ES-I3 (cell line): ENCODE measurements at regions not wholly inside any gene's neighbourhood (a gene's known extent, or its start where the extent isn't known, plus 50 kb on each side); places are given as distances from the start of the nearest gene placed in this dataset.
"Not testable (repeated sequence)": the region's sequence is repeated elsewhere in the genome, so short reads cannot be mapped to it uniquely, and the experiment has no call there.

Experiments
- H3K36me3 ChIP-seq: 2 replicates; pipeline ENCODE4 v1.6.1; 2013; ENCODE audit warnings: mild to moderate bottlenecking, low read length, control low read depth, moderate library complexity; ENCODE audit not compliant: insufficient read depth
- H3K4me1 ChIP-seq: 2 replicates; pipeline ENCODE4 v1.6.1; 2013; ENCODE audit warnings: mild to moderate bottlenecking, control low read depth, low read length; ENCODE audit not compliant: insufficient read depth
- H3K9ac ChIP-seq: 2 replicates; pipeline ENCODE4 v1.6.1; 2013; ENCODE audit warnings: low read depth, mild to moderate bottlenecking, low read length, moderate library complexity
- H3K9me3 ChIP-seq: 2 replicates; pipeline ENCODE4 v1.6.1; 2013; ENCODE audit warnings: mild to moderate bottlenecking, low read length, moderate library complexity; ENCODE audit not compliant: control insufficient read depth, insufficient read depth

- peaks cover 5% of the 10 kb centered on the region; the same call in 1 of the 2 replicates for H3K9me3 ChIP-seq
- no peak overlapping the region for H3K9ac ChIP-seq
- H3K4me1 ChIP-seq = no peaks in the 10 kb centered on the region
- H3K36me3 ChIP-seq = no peaks in the 10 kb centered on the region
Observed at GRCh38 chr15:62254137-62254934, 89.3 kb upstream of the C2CD4B start.

DNA sequence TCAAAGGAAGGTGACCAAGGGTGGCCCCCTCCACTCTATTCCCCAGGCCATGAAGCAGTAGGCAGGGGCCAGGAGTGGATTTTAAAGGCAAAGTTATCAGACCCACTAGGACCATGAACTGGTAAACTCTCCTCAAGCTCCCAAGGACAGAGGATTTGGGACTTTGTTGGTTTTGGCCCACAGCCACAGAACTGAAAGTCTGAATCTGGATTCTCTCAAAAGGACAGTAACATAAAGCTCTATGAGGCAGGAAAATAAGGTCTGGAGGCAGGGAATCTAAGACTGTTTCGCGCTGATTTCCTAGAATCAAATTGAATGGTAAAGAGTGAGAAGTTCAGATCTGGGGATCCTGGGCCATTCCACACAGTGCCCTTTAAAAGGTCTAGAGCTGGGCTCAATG, 91.3 kb upstream of the C2CD4B start:
- not testable (repeated sequence) for H3K36me3 ChIP-seq, H3K4me1 ChIP-seq, H3K9ac ChIP-seq
- peaks cover 13% of the 10 kb centered on the region; the same call in 1 of the 2 replicates for H3K9me3 ChIP-seq

GRCh38 chr15:62257996-62258521, 93.0 kb upstream of the C2CD4B start:
- Histone ChIP-seq H3K36me3 (no peaks in the 10 kb centered on the region; the same call in 1 of the 2 replicates), H3K9me3 (peaks cover 22% of the 10 kb centered on the region), H3K9ac (no peak overlapping the region), H3K4me1 (no peaks in the 10 kb centered on the region)

- Histone ChIP-seq H3K9me3 (peaks cover 32% of the 10 kb centered on the region), H3K9ac (no peak overlapping the region), H3K4me1 (no peaks in the 10 kb centered on the region), H3K36me3 (no peaks in the 10 kb centered on the region; the same call in 1 of the 2 replicates)
Observed at GRCh38 chr15:62262305-62262941, 97.3 kb upstream of the C2CD4B start.

GRCh38 chr15:62264196-62264595, 99.1 kb upstream of the C2CD4B start:
- Histone ChIP-seq H3K4me1 (no peaks in the 10 kb centered on the region), H3K9ac (no peak overlapping the region), H3K9me3 (peaks cover 33% of the 10 kb centered on the region), H3K36me3 (no peaks in the 10 kb centered on the region; the same call in 1 of the 2 replicates)

GRCh38 chr15:62269504-62269903, 104.4 kb upstream of the C2CD4B start:
- Histone ChIP-seq H3K36me3 (no peaks in the 10 kb centered on the region), H3K4me1 (no peaks in the 10 kb centered on the region), H3K9me3 (peaks cover 16% of the 10 kb centered on the region)

DNA sequence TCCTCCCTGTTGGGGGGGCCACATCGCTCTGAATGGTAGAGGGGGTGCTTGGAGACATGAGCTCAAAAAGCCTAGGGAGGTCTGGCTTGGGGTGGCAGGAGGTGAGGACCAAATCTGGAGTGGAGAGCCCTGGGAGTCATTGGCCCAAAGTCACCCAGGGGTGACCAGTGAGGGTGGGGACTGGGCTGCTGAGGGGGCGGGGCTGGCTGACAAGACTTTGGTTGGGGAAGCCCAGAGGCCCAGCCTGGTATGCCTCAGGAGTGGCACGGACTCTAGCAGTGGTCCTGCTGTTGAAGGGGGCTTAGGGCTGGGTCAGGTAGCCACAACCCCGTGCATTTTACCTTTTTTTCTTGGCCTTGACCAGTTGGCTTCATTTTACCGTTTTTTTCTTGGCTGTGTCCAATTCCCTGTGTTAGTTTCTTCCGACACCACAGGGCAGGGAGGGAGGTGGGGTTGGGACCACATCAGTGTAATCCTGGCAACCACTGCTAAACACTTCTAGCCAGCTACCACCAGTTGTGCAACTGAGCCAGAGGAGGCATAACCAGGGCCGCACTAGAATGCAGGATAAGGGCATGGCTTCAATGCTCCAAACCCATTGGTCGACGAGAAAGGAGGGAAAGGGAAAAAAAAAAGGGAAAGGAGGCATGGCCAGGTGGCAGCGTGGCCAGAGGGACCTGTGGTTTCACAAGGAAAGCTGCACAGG, 105.3 kb upstream of the C2CD4B start:
- Histone ChIP-seq H3K36me3 (no peaks in the 10 kb centered on the region), H3K9me3 (peaks cover 16% of the 10 kb centered on the region), H3K4me1 (no peaks in the 10 kb centered on the region), H3K9ac (no peak overlapping the region)

More at GRCh38 chr15:62269504-62269903, 104.4 kb upstream of the C2CD4B start:
- no peak overlapping the region for H3K9ac ChIP-seq

DNA sequence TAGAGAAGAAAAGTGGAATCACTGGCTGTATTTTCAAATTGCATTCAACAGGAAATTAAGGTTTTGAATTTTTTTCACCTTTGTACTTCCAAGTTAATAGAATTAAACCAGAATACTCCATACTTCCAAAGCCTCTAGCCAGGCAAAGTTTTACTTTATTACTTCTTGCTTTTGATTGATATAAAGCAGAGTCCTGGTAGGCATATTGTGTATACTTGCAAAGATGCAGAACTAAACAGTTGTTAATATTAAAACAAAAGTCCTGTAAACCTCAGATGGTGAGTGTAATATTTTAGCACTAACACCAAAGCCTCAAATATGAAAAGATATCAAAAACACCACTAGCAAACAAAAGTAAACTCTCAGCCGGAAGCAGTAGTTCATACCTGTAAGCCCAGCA, 107.2 kb upstream of the C2CD4B start:
- Histone ChIP-seq H3K4me1 (no peaks in the 10 kb centered on the region), H3K36me3 (no peaks in the 10 kb centered on the region), H3K9ac (no peak overlapping the region), H3K9me3 (peaks cover 16% of the 10 kb centered on the region)

- H3K4me1 ChIP-seq = no peaks in the 10 kb centered on the region
- H3K36me3 ChIP-seq = no peaks in the 10 kb centered on the region
- H3K9ac ChIP-seq = no peak overlapping the region
- H3K9me3 ChIP-seq = peaks cover 3% of the 10 kb centered on the region
Observed at GRCh38 chr15:62275831-62276230, 110.7 kb upstream of the C2CD4B start.

DNA sequence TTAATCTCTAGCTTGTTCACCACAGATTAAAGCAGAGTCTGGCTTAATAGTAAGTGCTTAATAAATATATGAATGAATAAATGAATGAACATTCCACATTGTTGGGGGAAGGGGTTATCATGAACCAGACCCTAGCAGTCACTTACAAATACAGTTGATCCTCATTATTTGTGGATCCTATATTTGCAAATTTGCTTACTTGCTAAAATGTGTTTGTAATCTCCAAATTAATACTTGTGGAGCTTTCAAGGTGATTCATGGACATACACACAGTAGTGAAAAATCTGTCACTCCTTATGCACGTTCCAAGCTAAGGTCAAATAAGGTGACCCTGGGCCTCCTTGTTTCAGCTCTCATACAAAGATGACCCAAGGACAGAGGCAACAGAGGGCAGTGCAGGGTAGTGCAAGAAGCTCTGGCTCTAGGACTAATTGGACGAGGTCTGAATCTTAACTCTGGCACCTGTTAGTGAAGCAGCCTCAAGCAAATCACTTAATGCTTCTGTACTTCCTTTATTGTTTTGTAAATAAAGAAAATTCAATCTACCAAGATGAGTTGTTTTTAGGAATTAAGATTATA, 112.8 kb upstream of the C2CD4B start:
- no peaks in the 10 kb centered on the region for H3K36me3 ChIP-seq
- H3K9ac ChIP-seq = no peak overlapping the region
- no peaks in the 10 kb centered on the region for H3K4me1 ChIP-seq
- H3K9me3 ChIP-seq = peaks cover 3% of the 10 kb centered on the region

DNA sequence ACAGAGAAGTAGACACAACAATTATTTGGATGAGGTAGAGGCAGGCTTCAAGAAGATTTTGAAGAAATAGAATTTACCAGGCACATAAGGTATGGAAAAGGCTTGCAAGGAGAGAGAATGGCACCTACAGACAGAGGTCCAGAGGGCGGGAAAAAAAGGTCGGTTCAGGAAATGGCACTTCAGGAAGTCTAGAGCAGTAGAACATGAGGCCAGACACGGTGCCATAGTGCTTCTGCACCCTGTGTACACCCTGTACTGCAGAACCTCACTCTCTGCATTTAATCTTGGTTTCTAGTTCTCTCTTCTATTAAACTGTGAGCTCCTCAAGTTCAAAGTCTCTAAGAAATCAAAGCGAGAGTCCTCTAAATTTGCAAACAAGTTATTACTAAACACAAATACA, 113.4 kb upstream of the C2CD4B start:
- peaks cover 3% of the 10 kb centered on the region for H3K9me3 ChIP-seq
- no peaks in the 10 kb centered on the region for H3K36me3 ChIP-seq
- no peak overlapping the region for H3K9ac ChIP-seq
- H3K4me1 ChIP-seq = no peaks in the 10 kb centered on the region

DNA sequence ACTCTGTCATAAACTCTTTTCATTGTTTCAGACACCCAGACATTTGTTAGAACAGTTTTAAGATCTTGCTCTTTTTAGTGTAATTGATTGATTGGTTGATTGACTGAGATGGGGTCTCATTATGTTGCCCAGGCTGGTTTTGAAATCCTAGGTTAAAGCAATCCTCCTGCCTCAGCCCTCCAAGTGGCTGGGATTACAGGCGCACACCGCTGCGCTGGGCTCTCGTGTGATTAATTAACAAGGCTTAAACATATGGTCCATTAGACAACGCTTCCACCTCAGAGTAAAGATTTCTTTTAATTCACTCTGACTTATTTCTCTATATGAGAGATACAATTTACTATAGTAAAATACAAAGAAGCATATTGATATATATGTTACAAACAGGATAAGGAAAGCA, 114.0 kb upstream of the C2CD4B start:
- Histone ChIP-seq H3K4me1 (no peaks in the 10 kb centered on the region), H3K9me3 (peaks cover 3% of the 10 kb centered on the region), H3K36me3 (no peaks in the 10 kb centered on the region), H3K9ac (no peak overlapping the region)

GRCh38 chr15:62280625-62281024, 115.5 kb upstream of the C2CD4B start:
- peaks cover 3% of the 10 kb centered on the region for H3K9me3 ChIP-seq
- H3K4me1 ChIP-seq = no peaks in the 10 kb centered on the region

DNA sequence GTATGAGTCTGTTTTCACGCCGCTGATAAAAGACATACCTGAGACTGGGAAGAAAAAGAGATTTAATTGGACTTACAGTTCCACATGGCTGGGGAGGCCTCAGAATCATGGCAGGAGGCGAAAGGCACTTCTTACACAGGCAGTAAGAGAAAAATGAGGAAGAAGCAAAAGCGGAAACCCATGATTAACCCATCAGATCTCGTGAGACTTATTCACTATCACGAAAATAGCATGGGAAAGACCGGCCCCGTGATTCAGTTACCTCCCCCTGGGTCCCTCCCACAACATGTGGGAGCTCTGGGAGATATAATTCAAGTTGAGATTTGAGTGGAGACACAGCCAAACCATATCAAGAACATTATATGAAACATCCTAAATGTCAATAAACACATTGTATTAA, 116.7 kb upstream of the C2CD4B start:
- not testable (repeated sequence) for H3K36me3 ChIP-seq, H3K9me3 ChIP-seq, H3K9ac ChIP-seq, H3K4me1 ChIP-seq

More at GRCh38 chr15:62280625-62281024, 115.5 kb upstream of the C2CD4B start:
- H3K9ac ChIP-seq = no peak overlapping the region
- no peaks in the 10 kb centered on the region for H3K36me3 ChIP-seq
